HEK293 (cell line): ENCODE measurements at regions not wholly inside any gene's neighbourhood (a gene's known extent, or its start where the extent isn't known, plus 50 kb on each side); places are given as distances from the start of the nearest gene placed in this dataset.

Experiments used
- CTCF ChIA-PET: fragments of 350-600 bp; formaldehyde crosslinking; extraction: SDS; loops from one replicate; lab custom pipeline; 2021; ENCODE audit warnings: antibody characterized with exemption; lab: Yijun Ruan, JAX
- POLR2A ChIA-PET: fragments of 300-600 bp; formaldehyde crosslinking; extraction: SDS; loops from one replicate; lab custom pipeline; 2020; ENCODE audit warnings: antibody characterized with exemption, inconsistent platforms; lab: Yijun Ruan, JAX
- H3K27ac ChIP-seq: fragments of 200-500 bp; sonication (Bioruptor generic); 2 replicates; pipeline ENCODE4 v1.5.1; 2014; ENCODE audit warnings: low read depth, low read length, control low read depth, inconsistent platforms; ENCODE audit errors: extremely low read depth
- H3K36me3 ChIP-seq, 2 experiments: fragments of 200-500 bp in 1 of 2; sonication (Bioruptor generic) in 1 of 2; 1 replicate in 1 of 2; 2 replicates in 1 of 2; pipeline ENCODE4 v1.5.1; 2014 to 2017; ENCODE audit warnings: inconsistent platforms in 2 of 2, low read length in 2 of 2; ENCODE audit not compliant: control insufficient read depth in 2 of 2, insufficient read depth in 1 of 2
- H3K4me1 ChIP-seq: fragments of 200-500 bp; sonication (Bioruptor generic); 2 replicates; pipeline ENCODE4 v1.5.1; 2014; ENCODE audit warnings: mild to moderate bottlenecking, low read length, inconsistent platforms; ENCODE audit not compliant: control insufficient read depth, insufficient read depth
- H3K4me3 ChIP-seq: 2 replicates; pipeline ENCODE4 v1.5.1; 2011; ENCODE audit warnings: low read depth, mild to moderate bottlenecking, control low read depth, low read length, moderate library complexity
- H3K9me3 ChIP-seq: fragments of 200-500 bp; sonication (Bioruptor generic); 2 replicates; pipeline ENCODE4 v1.5.1; 2014; ENCODE audit warnings: low read depth, low read length, inconsistent platforms; ENCODE audit not compliant: control insufficient read depth, insufficient read depth
- HOXA7 ChIP-seq: sonication (generic); formaldehyde crosslinking; IDR thresholded peaks from 2 replicates; pipeline ENCODE4 v1.8.1; 2022; ENCODE audit warnings: missing genetic modification reagents, borderline replicate concordance
- MEIS1 ChIP-seq: sonication (generic); formaldehyde crosslinking; IDR thresholded peaks from 2 replicates; pipeline ENCODE4 v1.8.1; 2022; ENCODE audit warnings: missing genetic modification reagents, mild to moderate bottlenecking, borderline replicate concordance
- PRDM1 ChIP-seq: fragments of 450-650 bp; formaldehyde crosslinking; IDR thresholded peaks from 2 replicates; pipeline ENCODE4; 2016; ENCODE audit warnings: missing biosample characterization, missing genetic modification characterization
- TRIM28 ChIP-seq: IDR thresholded peaks from 2 replicates; pipeline ENCODE4 v1.6.1; 2011; ENCODE audit warnings: low read length, control low read depth, borderline replicate concordance
- YY1 ChIP-seq: fragments of 450-650 bp; formaldehyde crosslinking; IDR thresholded peaks from 2 replicates; pipeline ENCODE4 v1.5.1; 2018; ENCODE audit warnings: missing biosample characterization, missing genetic modification characterization
- YY2 ChIP-seq: fragments of 450-650 bp; formaldehyde crosslinking; IDR thresholded peaks from 2 replicates; pipeline ENCODE4 v1.5.1; 2016; ENCODE audit warnings: missing biosample characterization, missing genetic modification characterization
- ZBTB21 ChIP-seq: fragments of 450-650 bp; formaldehyde crosslinking; IDR thresholded peaks from 2 replicates; pipeline ENCODE4 v1.5.1; 2017; ENCODE audit warnings: missing biosample characterization, missing genetic modification characterization
- ZBTB7A ChIP-seq: fragments of 450-650 bp; formaldehyde crosslinking; IDR thresholded peaks from 2 replicates; pipeline ENCODE4 v1.5.1; 2016; ENCODE audit warnings: low read depth, missing biosample characterization, missing genetic modification characterization
- ZFP69B ChIP-seq: fragments of 450-650 bp; formaldehyde crosslinking; IDR thresholded peaks from 2 replicates; pipeline ENCODE4 v1.5.1; 2016; ENCODE audit warnings: missing biosample characterization, missing genetic modification characterization
- ZNF341 ChIP-seq: fragments of 450-650 bp; formaldehyde crosslinking; IDR thresholded peaks from 2 replicates; pipeline ENCODE4; 2016; ENCODE audit warnings: low read depth, missing biosample characterization, missing genetic modification characterization
- ZNF394 ChIP-seq: fragments of 450-650 bp; formaldehyde crosslinking; IDR thresholded peaks from 2 replicates; pipeline ENCODE4 v1.5.1; 2016; ENCODE audit warnings: missing biosample characterization, missing genetic modification characterization, mild to moderate bottlenecking, moderate library complexity, borderline replicate concordance
- ZNF473 ChIP-seq: fragments of 450-650 bp; formaldehyde crosslinking; IDR thresholded peaks from 2 replicates; pipeline ENCODE4 v1.5.1; 2017; ENCODE audit warnings: missing biosample characterization, missing genetic modification characterization
- ZNF514 ChIP-seq: fragments of 450-650 bp; formaldehyde crosslinking; IDR thresholded peaks from 2 replicates; pipeline ENCODE4 v1.5.1; 2016; ENCODE audit warnings: missing biosample characterization, missing genetic modification characterization
- ZNF548 ChIP-seq: fragments of 450-650 bp; formaldehyde crosslinking; IDR thresholded peaks from 2 replicates; pipeline ENCODE4 v1.5.1; 2016; ENCODE audit warnings: missing biosample characterization, missing genetic modification characterization
- ZNF558 ChIP-seq: fragments of 450-650 bp; formaldehyde crosslinking; IDR thresholded peaks from 2 replicates; pipeline ENCODE4 v1.5.1; 2016; ENCODE audit warnings: missing biosample characterization, missing genetic modification characterization
- ZNF560 ChIP-seq: fragments of 450-650 bp; formaldehyde crosslinking; IDR thresholded peaks from 2 replicates; pipeline ENCODE4 v1.5.1; 2017; ENCODE audit warnings: missing biosample characterization, missing genetic modification characterization, borderline replicate concordance
- ZNF561 ChIP-seq: fragments of 450-650 bp; IDR thresholded peaks from 2 replicates; pipeline ENCODE4 v1.5.1; 2018; ENCODE audit warnings: missing biosample characterization, missing genetic modification characterization, borderline replicate concordance
- ZNF571 ChIP-seq: fragments of 450-650 bp; formaldehyde crosslinking; IDR thresholded peaks from 2 replicates; pipeline ENCODE4 v1.5.0; 2017; ENCODE audit warnings: missing biosample characterization, missing genetic modification characterization
- ZNF610 ChIP-seq: fragments of 450-650 bp; formaldehyde crosslinking; IDR thresholded peaks from 2 replicates; pipeline ENCODE4 v1.5.1; 2016; ENCODE audit warnings: missing biosample characterization, missing genetic modification characterization, borderline replicate concordance
- ZNF776 ChIP-seq: fragments of 450-650 bp; formaldehyde crosslinking; IDR thresholded peaks from 2 replicates; pipeline ENCODE4 v1.5.0; 2017; ENCODE audit warnings: missing biosample characterization, missing genetic modification characterization, borderline replicate concordance
- TF ChIP-seq, protein P1 (sequence below): fragments of 450-650 bp; formaldehyde crosslinking; IDR thresholded peaks from 2 replicates; pipeline ENCODE4 v1.5.1; 2017; ENCODE audit warnings: missing biosample characterization, missing genetic modification characterization
- TF ChIP-seq, protein P2 (sequence below): sonication (generic); formaldehyde crosslinking; IDR thresholded peaks from 2 replicates; pipeline ENCODE4 v1.8.1; 2022; ENCODE audit warnings: mild to moderate bottlenecking, moderate library complexity, missing genetic modification reagents
- TF ChIP-seq, protein P3 (sequence below): fragments of 450-650 bp; formaldehyde crosslinking; IDR thresholded peaks from 2 replicates; pipeline ENCODE4 v1.5.1; 2016; ENCODE audit warnings: missing biosample characterization, missing genetic modification characterization
- TF ChIP-seq, protein P4 (sequence below): fragments of 450-650 bp; formaldehyde crosslinking; conservative IDR thresholded peaks from 2 replicates; pipeline ENCODE4 v1.5.1; 2016; ENCODE audit warnings: low read depth, missing biosample characterization, missing genetic modification characterization
- TF ChIP-seq, protein P5 (sequence below): fragments of 450-650 bp; formaldehyde crosslinking; IDR thresholded peaks from 2 replicates; pipeline ENCODE4 v1.5.1; 2016; ENCODE audit warnings: missing biosample characterization, missing genetic modification characterization

DNA sequence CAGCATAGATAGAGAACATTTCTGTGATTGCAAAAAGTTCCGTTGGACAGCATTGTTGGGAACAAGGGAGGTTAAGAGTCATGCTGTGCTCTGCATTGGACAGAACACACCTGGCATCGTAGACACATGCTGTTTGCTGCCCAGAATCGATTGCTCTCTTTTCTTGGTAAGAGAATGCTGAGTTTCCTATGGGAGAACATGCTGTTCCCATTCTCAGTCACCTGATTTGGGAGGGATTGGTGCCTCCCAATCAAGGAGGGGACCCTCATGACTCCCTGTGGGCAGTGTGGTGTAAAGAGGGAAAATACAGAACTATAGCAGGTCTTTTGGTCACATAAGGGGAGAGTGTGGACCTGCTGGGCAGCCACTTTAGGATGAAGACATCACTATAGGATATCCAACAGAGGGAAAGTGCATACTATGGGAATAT, 555.4 kb upstream of the CLINT1 start:
- POLR2A ChIA-PET: no interaction called here
- TF ChIP-seq ZNF560: no peak
- no peak for TF ChIP-seq YY1 (tag by site-specific recombination)
- TF ChIP-seq ZBTB21: no peak
- no peak for TF ChIP-seq ZNF514 (tag by site-specific recombination)
- TF ChIP-seq, all 188 proteins: peak for 0
- Histone ChIP-seq H3K27ac (no peak overlapping the region), H3K9me3 (no peaks in the 10 kb centered on the region), H3K36me3 (no peaks in the 10 kb centered on the region), H3K4me1 (no peaks in the 10 kb centered on the region), H3K4me3 (no peak overlapping the region)
- CTCF ChIA-PET: no interaction called here

DNA sequence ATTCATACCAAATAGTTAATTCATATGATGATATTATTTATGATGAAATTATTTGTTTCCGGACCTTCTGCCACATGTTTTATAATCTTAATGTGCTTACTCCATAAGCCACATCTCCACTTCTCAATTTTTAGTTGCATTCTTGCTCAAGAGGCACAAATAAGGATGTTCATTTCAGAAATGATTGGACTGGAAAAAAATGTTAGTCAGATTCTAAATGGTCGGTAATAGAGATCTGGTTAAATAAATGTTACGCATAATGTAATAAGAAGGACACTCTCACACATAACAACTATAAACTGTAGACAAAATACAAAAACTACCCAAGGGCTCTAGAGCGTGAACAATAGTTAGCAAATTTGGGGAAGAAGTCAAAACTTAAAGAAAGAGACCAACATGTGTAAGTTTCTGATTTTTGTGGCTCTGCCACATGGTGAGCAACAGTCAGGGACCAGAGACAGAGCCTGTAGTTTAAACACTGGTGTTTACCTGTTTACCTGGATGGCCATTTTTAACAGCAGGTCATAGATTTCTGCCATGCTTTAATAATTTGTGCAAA, 554.3 kb upstream of the CLINT1 start:
- Histone ChIP-seq H3K4me3 (no peak overlapping the region), H3K36me3 (no peaks in the 10 kb centered on the region), H3K9me3 (no peaks in the 10 kb centered on the region), H3K27ac (no peak overlapping the region), H3K4me1 (no peaks in the 10 kb centered on the region)
- POLR2A ChIA-PET: no interaction called here
- CTCF ChIA-PET: no interaction called here
- TF ChIP-seq ZNF561 (tag by site-specific recombination): no peak
- no peak for TF ChIP-seq ZBTB7A (tag by site-specific recombination)
- no peak for TF ChIP-seq ZNF571
- TF ChIP-seq ZFP69B: no peak
- TF ChIP-seq ZNF514 (tag by site-specific recombination): no peak
- no peak for TF ChIP-seq ZNF776

DNA sequence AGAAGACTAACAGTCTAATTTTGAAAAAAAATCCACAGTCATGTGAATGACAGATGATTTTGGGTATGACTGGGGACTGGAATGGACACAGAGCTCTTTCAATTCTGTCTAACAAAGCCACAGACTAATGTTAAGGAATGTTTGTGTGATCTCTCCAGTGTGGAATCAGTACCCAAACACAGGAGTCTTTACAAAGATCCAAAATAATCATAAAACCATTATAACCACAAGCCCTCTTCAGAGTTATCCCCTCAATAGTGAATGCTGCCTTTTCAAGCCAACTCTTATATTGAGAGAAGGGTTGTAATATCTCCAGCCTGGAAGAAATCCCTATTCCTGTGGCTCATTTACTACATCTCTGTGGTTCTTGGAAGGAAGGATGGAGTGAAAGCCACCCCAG, 552.0 kb upstream of the CLINT1 start:
- POLR2A ChIA-PET: no interaction called here
- CTCF ChIA-PET: interaction anchor here (0.6 kb wide), 1 partner anchor 210 kb away, joined by 3 read pairs; no protein-coding TSS in a partner anchor
- Histone ChIP-seq H3K4me3 (no peak overlapping the region), H3K4me1 (no peaks in the 10 kb centered on the region), H3K36me3 (no peaks in the 10 kb centered on the region), H3K9me3 (no peaks in the 10 kb centered on the region), H3K27ac (no peak overlapping the region)
- no peak for TF ChIP-seq MEIS1
- TF ChIP-seq TRIM28: no peak
- no peak for TF ChIP-seq ZNF558 (tag by site-specific recombination)
- no peak for TF ChIP-seq ZNF776
- no peak for TF ChIP-seq ZNF473 (tag by site-specific recombination)
- TF ChIP-seq ZNF394 (tag by site-specific recombination): no peak
- TF ChIP-seq, protein P1, sequence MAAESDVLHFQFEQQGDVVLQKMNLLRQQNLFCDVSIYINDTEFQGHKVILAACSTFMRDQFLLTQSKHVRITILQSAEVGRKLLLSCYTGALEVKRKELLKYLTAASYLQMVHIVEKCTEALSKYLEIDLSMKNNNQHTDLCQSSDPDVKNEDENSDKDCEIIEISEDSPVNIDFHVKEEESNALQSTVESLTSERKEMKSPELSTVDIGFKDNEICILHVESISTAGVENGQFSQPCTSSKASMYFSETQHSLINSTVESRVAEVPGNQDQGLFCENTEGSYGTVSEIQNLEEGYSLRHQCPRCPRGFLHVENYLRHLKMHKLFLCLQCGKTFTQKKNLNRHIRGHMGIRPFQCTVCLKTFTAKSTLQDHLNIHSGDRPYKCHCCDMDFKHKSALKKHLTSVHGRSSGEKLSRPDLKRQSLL: no peak
- TF ChIP-seq ZNF548 (tag by site-specific recombination): no peak
- TF ChIP-seq, protein P2, sequence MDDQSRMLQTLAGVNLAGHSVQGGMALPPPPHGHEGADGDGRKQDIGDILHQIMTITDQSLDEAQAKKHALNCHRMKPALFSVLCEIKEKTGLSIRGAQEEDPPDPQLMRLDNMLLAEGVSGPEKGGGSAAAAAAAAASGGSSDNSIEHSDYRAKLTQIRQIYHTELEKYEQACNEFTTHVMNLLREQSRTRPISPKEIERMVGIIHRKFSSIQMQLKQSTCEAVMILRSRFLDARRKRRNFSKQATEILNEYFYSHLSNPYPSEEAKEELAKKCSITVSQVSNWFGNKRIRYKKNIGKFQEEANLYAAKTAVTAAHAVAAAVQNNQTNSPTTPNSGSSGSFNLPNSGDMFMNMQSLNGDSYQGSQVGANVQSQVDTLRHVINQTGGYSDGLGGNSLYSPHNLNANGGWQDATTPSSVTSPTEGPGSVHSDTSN (CRISPR knock-in tag): no peak
- no peak for TF ChIP-seq ZNF341
- no peak for TF ChIP-seq YY2 (tag by site-specific recombination)
- TF ChIP-seq, protein P3, sequence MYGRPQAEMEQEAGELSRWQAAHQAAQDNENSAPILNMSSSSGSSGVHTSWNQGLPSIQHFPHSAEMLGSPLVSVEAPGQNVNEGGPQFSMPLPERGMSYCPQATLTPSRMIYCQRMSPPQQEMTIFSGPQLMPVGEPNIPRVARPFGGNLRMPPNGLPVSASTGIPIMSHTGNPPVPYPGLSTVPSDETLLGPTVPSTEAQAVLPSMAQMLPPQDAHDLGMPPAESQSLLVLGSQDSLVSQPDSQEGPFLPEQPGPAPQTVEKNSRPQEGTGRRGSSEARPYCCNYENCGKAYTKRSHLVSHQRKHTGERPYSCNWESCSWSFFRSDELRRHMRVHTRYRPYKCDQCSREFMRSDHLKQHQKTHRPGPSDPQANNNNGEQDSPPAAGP (tag by site-specific recombination): no peak
- TF ChIP-seq PRDM1 (tag by site-specific recombination): no peak
- no peak for TF ChIP-seq ZNF610 (tag by site-specific recombination)
- TF ChIP-seq HOXA7 (CRISPR knock-in tag): no peak
- TF ChIP-seq, protein P4, sequence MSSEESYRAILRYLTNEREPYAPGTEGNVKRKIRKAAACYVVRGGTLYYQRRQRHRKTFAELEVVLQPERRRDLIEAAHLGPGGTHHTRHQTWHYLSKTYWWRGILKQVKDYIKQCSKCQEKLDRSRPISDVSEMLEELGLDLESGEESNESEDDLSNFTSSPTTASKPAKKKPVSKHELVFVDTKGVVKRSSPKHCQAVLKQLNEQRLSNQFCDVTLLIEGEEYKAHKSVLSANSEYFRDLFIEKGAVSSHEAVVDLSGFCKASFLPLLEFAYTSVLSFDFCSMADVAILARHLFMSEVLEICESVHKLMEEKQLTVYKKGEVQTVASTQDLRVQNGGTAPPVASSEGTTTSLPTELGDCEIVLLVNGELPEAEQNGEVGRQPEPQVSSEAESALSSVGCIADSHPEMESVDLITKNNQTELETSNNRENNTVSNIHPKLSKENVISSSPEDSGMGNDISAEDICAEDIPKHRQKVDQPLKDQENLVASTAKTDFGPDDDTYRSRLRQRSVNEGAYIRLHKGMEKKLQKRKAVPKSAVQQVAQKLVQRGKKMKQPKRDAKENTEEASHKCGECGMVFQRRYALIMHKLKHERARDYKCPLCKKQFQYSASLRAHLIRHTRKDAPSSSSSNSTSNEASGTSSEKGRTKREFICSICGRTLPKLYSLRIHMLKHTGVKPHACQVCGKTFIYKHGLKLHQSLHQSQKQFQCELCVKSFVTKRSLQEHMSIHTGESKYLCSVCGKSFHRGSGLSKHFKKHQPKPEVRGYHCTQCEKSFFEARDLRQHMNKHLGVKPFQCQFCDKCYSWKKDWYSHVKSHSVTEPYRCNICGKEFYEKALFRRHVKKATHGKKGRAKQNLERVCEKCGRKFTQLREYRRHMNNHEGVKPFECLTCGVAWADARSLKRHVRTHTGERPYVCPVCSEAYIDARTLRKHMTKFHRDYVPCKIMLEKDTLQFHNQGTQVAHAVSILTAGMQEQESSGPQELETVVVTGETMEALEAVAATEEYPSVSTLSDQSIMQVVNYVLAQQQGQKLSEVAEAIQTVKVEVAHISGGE (tag by site-specific recombination): no peak
- TF ChIP-seq, protein P5, sequence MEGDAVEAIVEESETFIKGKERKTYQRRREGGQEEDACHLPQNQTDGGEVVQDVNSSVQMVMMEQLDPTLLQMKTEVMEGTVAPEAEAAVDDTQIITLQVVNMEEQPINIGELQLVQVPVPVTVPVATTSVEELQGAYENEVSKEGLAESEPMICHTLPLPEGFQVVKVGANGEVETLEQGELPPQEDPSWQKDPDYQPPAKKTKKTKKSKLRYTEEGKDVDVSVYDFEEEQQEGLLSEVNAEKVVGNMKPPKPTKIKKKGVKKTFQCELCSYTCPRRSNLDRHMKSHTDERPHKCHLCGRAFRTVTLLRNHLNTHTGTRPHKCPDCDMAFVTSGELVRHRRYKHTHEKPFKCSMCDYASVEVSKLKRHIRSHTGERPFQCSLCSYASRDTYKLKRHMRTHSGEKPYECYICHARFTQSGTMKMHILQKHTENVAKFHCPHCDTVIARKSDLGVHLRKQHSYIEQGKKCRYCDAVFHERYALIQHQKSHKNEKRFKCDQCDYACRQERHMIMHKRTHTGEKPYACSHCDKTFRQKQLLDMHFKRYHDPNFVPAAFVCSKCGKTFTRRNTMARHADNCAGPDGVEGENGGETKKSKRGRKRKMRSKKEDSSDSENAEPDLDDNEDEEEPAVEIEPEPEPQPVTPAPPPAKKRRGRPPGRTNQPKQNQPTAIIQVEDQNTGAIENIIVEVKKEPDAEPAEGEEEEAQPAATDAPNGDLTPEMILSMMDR (tag by site-specific recombination): no peak
